ENCODE measurements at regions not wholly inside any gene's neighbourhood (a gene's known extent, or its start where the extent isn't known, plus 50 kb on each side); places are given as distances from the start of the nearest gene placed in this dataset.

DNA sequence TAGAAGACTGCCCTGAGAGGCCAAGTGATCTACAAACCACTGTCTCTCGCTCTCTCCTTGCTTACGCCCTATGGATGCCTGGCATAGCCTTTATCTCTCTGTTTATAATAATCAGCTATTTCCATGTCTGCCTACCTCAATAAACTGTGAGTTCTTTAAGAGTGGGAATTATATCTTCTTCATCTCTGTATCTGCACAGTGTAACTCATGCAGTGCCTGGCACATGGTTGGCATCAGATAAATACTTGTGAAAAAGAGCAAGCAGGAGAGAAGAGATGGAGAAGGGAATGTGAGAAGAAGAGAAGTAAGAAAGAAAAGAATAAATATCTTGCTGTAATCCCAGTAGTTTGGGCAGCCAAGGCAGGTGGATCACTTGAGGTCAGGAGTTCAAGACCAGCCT lies 94.6 kb upstream of the TNPO1 start:
- H3K4me1 ChIP-seq (ENCODE audit: low read depth): no peaks in the 10 kb centered on the region
- no peaks in the 10 kb centered on the region for H3K36me3 ChIP-seq
- no peak overlapping the region for H3K4me3 ChIP-seq
- H3K27ac ChIP-seq: no peak overlapping the region
- no peaks in the 10 kb centered on the region for H3K9me3 ChIP-seq (ENCODE audit: low read depth)
- TF ChIP-seq, protein P1, sequence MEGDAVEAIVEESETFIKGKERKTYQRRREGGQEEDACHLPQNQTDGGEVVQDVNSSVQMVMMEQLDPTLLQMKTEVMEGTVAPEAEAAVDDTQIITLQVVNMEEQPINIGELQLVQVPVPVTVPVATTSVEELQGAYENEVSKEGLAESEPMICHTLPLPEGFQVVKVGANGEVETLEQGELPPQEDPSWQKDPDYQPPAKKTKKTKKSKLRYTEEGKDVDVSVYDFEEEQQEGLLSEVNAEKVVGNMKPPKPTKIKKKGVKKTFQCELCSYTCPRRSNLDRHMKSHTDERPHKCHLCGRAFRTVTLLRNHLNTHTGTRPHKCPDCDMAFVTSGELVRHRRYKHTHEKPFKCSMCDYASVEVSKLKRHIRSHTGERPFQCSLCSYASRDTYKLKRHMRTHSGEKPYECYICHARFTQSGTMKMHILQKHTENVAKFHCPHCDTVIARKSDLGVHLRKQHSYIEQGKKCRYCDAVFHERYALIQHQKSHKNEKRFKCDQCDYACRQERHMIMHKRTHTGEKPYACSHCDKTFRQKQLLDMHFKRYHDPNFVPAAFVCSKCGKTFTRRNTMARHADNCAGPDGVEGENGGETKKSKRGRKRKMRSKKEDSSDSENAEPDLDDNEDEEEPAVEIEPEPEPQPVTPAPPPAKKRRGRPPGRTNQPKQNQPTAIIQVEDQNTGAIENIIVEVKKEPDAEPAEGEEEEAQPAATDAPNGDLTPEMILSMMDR (IDR thresholded peaks at IDR 0.05; ENCODE audit: low read depth, low read length): no peak
- H3K27me3 ChIP-seq: no peaks in the 10 kb centered on the region
- no peak for DNase-seq (ENCODE audit: low read depth in 1 of 2, low spot score in 1 of 2)

DNA sequence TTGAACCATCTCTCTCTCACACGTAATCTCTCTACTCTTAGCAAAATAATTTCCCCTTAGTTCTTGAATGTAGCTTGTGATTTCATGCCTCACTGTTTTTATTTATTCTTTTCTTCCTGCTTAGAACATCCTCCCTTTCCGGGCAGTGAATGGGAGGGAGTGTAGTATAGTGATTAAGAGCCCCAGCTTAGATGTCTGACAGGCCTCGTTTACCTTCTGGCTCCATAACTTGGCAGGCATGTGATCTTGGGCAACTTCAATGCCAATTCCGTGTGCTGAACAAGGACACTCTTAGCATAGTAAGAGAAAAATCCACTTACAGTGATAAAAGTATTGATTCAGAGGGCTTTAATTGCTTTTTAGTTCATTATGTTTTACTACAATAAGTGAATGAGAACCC lies 96.3 kb upstream of the TNPO1 start:
- Histone ChIP-seq H3K27me3 (no peaks in the 10 kb centered on the region), H3K4me3 (no peak overlapping the region), H3K9me3 (ENCODE audit: low read depth) (no peaks in the 10 kb centered on the region), H3K36me3 (no peaks in the 10 kb centered on the region), H3K4me1 (ENCODE audit: low read depth) (no peaks in the 10 kb centered on the region), H3K27ac (no peak overlapping the region)
- TF ChIP-seq, protein P1 (IDR thresholded peaks at IDR 0.05; ENCODE audit: low read depth, low read length): no peak
- DNase-seq (ENCODE audit: low read depth in 1 of 2, low spot score in 1 of 2): no peak

DNA sequence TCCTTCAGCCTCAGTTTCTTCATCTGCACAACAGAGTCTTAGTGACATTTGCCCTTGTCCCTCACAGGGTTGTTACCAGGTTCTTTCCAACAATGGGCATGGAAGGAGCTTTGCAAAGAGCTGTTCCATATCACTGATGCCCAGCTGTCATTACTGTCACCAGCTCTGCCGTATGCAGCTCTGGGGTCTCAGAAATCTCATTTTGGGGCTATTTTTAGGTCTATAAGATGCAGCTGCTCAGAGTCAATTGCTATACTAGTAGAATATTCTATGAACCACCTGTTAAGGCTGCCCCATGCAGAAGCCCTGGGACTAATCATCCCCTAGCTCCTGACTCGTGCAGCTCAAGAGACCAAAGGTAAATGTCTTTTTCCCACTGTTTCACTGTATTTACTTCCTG lies 105.1 kb upstream of the TNPO1 start:
- Histone ChIP-seq H3K27ac (no peak overlapping the region), H3K36me3 (no peaks in the 10 kb centered on the region), H3K4me1 (ENCODE audit: low read depth) (no peaks in the 10 kb centered on the region), H3K27me3 (no peaks in the 10 kb centered on the region), H3K4me3 (no peak overlapping the region), H3K9me3 (ENCODE audit: low read depth) (no peaks in the 10 kb centered on the region)
- DNase-seq (ENCODE audit: low read depth in 1 of 2, low spot score in 1 of 2): no peak
- TF ChIP-seq, protein P1 (IDR thresholded peaks at IDR 0.05; ENCODE audit: low read depth, low read length): no peak

DNA sequence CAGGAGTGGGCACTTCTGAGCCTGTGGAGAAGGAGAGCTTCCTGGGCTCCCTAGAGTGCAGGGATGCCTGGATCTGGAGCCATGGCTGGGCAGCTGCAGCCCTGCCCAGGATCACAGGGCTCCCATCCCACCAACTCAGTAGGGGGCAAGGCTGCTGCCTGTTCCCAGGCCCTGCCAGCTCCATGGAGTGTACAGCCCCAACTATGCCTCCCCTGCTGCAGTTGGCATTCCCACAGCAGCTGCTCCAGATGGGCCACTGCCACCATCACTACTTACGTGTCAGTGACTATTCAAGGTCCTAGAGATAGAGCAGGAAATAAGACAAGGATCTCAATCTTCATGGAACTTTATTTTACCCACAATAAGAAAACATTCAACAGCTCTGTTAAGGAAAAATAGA lies 107.1 kb upstream of the TNPO1 start:
- Histone ChIP-seq H3K27ac (no peak overlapping the region), H3K27me3 (no peaks in the 10 kb centered on the region), H3K4me3 (no peak overlapping the region), H3K36me3 (no peaks in the 10 kb centered on the region), H3K4me1 (ENCODE audit: low read depth) (no peaks in the 10 kb centered on the region), H3K9me3 (ENCODE audit: low read depth) (no peaks in the 10 kb centered on the region)
- no peak for DNase-seq (ENCODE audit: low read depth in 1 of 2, low spot score in 1 of 2)
- TF ChIP-seq, protein P1 (IDR thresholded peaks at IDR 0.05; ENCODE audit: low read depth, low read length): no peak

DNA sequence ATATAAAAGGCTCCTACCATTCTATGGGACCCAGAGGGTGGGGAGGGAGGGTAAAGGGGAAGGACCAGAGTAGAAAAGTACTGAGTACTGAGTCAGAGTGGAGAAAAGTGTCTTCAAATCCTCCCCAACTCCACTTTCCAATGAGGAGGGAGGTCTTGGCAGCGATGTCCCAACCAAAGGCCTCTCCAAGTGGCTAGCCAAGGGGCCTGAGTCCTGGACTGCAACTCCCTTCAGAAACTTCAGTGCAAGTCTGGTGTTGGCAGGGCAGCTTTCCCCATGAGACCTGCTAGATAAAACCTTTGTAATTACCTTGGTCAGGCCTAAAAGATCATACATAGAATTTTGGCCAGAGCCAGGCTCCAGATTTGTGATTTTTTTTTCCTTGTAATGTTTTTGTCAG lies 111.3 kb upstream of the TNPO1 start:
- Histone ChIP-seq H3K27me3 (no peaks in the 10 kb centered on the region), H3K4me3 (no peak overlapping the region), H3K36me3 (no peaks in the 10 kb centered on the region), H3K27ac (no peak overlapping the region), H3K4me1 (ENCODE audit: low read depth) (no peaks in the 10 kb centered on the region), H3K9me3 (ENCODE audit: low read depth) (no peaks in the 10 kb centered on the region)
- no peak for DNase-seq (ENCODE audit: low read depth in 1 of 2, low spot score in 1 of 2)
- TF ChIP-seq, protein P1 (IDR thresholded peaks at IDR 0.05; ENCODE audit: low read depth, low read length): no peak

DNA sequence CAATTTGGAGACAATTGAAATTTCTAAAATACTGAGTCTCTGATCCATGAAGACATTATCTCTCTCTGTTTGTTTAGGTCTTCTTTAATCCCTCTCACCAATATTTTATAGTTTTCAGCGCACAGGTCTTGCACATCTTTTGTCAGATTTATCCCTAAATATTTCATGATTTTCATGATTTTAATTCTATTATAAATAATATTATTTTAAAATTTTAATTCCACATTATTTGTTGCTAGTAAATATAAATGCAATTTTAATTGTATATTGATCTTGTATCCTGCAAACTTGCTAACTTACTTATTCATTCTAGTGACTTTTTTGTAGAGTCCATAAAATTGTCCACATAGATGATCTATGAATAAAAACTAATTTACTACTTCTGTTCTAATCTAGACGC lies 112.6 kb upstream of the TNPO1 start:
- H3K27ac ChIP-seq: no peak overlapping the region
- no peak for DNase-seq (ENCODE audit: low read depth in 1 of 2, low spot score in 1 of 2)
- no peaks in the 10 kb centered on the region for H3K27me3 ChIP-seq
- TF ChIP-seq, protein P1 (IDR thresholded peaks at IDR 0.05; ENCODE audit: low read depth, low read length): no peak
- no peaks in the 10 kb centered on the region for H3K4me1 ChIP-seq (ENCODE audit: low read depth)
- no peaks in the 10 kb centered on the region for H3K9me3 ChIP-seq (ENCODE audit: low read depth)
- H3K4me3 ChIP-seq: no peak overlapping the region
- no peaks in the 10 kb centered on the region for H3K36me3 ChIP-seq

Data from cardiac muscle cell (in vitro differentiated cells and primary cell).